ENCODE measurements at regions not wholly inside any gene's neighbourhood (a gene's known extent, or its start where the extent isn't known, plus 50 kb on each side); places are given as distances from the start of the nearest gene placed in this dataset.

DNA sequence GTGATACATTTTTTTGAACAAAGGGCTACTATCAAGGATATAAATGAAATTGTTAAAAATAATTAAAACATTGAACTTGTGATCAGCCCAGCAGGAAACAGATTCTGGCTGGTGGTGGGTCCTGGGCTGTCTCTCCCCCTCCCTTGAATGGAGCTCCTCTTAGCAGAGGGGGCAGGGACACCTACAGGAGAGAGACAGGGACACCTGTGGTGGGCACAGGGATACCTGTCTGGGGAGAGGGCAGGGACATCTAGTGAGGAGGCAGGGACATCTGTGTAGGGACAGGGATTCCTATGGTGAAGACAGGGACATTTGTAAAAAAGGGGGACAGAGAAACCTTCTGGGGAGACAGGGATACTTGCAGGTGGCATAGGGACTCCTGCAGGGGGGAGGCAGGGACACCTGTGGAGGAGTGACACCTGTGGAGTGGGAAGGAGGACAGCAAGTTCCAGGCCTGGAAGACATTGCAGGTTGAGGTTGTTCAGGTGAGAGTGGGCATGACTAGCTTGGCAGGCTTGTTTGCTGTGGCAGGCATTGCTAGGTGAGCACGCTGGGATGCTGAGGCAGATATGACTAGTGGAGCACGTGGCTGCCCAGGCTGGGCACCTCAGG lies 264.2 kb downstream of the IRX2 start:
- H3K27ac ChIP-seq: no peak overlapping the region
- TF ChIP-seq, protein P1, sequence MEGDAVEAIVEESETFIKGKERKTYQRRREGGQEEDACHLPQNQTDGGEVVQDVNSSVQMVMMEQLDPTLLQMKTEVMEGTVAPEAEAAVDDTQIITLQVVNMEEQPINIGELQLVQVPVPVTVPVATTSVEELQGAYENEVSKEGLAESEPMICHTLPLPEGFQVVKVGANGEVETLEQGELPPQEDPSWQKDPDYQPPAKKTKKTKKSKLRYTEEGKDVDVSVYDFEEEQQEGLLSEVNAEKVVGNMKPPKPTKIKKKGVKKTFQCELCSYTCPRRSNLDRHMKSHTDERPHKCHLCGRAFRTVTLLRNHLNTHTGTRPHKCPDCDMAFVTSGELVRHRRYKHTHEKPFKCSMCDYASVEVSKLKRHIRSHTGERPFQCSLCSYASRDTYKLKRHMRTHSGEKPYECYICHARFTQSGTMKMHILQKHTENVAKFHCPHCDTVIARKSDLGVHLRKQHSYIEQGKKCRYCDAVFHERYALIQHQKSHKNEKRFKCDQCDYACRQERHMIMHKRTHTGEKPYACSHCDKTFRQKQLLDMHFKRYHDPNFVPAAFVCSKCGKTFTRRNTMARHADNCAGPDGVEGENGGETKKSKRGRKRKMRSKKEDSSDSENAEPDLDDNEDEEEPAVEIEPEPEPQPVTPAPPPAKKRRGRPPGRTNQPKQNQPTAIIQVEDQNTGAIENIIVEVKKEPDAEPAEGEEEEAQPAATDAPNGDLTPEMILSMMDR (IDR thresholded peaks at IDR 0.05): no peak
- TF ChIP-seq ZFX (IDR thresholded peaks at IDR 0.05; ENCODE audit: borderline replicate concordance): no peak

DNA sequence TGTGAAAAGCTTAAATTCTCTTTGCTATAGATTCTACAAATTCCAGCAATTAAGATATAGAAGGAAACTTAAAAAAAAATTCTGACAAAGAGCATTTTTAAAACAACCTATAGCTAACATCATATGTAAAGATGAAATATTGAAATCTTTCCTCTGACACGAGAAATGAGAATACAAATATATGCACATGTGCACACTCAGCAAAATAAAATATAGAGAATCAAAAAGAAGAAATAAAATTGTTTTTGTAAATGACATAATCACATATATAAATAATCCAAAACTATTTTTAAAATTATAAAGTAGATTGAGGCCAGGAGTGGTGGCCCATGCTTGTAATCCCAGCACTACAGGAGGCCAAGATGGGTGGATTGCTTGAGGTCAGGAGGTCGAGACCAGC lies 265.1 kb downstream of the IRX2 start:
- H3K27ac ChIP-seq: no peak overlapping the region
- TF ChIP-seq, protein P1 (IDR thresholded peaks at IDR 0.05): no peak
- no peak for TF ChIP-seq ZFX (IDR thresholded peaks at IDR 0.05; ENCODE audit: borderline replicate concordance)

DNA sequence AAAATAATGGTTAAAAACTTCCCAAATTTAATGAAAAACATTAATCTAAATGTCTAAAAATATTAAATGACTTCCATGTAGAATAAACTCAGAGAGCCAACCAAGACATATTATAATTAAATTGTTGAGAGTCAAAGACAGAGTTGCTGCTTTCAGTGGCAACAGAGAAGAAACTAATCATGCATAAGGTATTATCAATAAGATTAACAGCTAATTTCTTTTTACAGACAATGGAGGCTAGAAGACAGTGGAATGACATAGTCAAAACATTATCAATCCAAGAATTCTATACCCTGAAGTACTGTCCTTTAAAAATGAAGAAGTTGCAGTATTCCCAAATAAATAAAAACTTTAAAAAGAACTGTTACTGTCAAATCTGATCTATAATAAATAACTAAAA lies 268.7 kb downstream of the IRX2 start:
- TF ChIP-seq ZFX (IDR thresholded peaks at IDR 0.05; ENCODE audit: borderline replicate concordance): no peak
- TF ChIP-seq, protein P1 (IDR thresholded peaks at IDR 0.05): no peak
- H3K27ac ChIP-seq: no peak overlapping the region

DNA sequence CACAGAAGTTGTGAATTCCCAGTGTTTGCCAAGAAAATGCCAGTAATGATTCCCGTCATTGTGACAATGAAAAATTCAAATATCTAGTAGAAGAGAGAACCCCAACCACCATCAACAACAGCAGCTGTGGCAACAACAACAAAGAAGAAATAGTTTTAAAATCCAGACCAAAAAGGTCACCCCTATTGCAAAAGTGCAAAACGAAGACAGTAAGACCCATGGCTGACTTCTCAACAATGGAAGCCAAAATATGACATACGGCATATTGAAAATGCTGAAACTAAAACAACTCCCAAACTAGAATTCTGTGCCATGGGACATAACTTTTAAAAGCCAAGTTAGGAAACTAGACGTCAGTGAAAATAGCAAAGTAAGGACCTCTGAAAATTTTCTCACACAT lies 270.6 kb downstream of the IRX2 start:
- TF ChIP-seq ZFX (IDR thresholded peaks at IDR 0.05; ENCODE audit: borderline replicate concordance): no peak
- TF ChIP-seq, protein P1 (IDR thresholded peaks at IDR 0.05): no peak
- no peak overlapping the region for H3K27ac ChIP-seq

DNA sequence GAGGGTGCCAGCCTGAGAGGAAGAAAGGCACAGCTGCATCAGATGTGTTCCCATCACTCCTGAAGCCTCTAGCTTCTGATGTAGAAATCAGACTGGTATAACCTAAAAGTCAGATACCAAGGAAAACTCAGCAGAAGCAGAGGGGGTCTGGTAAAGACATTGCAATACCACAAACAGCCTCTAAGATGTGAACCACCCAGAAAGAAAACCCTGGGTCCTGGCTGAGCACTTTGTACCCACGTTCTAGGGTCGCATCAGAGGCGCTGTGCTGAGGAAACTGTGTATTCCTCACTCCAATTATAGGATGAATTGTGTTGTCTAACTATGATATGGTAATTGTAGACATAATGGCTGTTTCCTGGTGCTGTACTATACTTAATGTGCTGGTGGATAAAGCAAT lies 275.6 kb downstream of the IRX2 start:
- TF ChIP-seq ZFX (IDR thresholded peaks at IDR 0.05; ENCODE audit: borderline replicate concordance): no peak
- TF ChIP-seq, protein P1 (IDR thresholded peaks at IDR 0.05): no peak
- H3K27ac ChIP-seq: no peak overlapping the region

DNA sequence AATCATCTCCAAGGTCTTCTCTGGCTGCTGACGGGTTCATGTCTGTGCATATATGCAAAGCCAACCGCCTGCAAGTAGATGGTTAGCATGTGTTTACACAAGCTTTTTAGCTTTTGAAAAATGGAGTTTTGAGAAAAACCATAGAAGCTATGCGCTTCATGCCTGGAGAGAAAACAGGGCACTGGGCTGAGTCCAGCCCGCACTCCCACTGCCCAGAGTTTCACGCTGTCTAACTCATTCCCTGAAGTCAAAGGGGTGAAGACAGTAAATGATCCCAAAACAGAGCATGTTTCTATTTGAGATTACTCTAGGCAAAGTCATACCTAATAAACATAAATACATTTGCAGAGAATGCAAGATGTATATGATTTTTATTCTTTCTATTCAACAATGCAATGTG lies 278.8 kb downstream of the IRX2 start:
- no peak overlapping the region for H3K27ac ChIP-seq
- TF ChIP-seq ZFX (IDR thresholded peaks at IDR 0.05; ENCODE audit: borderline replicate concordance): no peak
- TF ChIP-seq, protein P1 (IDR thresholded peaks at IDR 0.05): no peak

DNA sequence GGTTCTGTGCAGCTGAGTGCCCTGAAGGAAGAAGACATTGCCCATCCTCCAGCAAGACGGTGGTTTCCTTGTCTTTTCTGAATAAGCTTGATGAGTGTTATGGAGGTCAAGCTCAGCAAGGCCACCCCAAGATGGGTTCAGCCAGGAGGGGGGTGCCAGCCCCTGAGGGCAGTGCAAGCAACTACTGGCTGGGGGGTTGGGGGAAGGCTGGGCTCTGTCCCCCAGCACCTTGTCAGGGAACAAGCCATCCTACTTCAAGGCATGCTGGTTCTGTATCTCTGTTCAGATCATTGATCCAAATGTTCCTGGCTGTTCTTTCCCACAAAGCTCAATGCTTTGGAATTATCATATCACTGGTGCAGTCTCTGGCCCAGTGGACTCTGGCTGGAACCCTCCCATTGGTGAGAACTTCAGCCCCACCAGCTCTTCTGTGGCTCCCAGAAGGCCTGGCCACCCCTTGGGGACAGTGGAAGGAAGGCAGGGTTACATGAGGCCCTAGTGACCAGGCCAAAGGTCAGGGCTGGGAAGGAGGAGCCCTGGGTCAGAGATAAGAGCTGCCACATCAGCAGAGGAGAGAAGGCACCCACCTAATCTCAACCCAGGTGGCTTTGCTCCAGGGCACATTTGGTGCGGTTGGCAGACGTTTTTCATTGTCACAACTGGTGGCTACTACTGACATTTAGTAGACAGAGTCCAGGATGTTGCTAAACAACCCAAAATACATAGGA lies 280.2 kb downstream of the IRX2 start:
- TF ChIP-seq ZFX (IDR thresholded peaks at IDR 0.05; ENCODE audit: borderline replicate concordance): no peak
- TF ChIP-seq, protein P1 (IDR thresholded peaks at IDR 0.05): no peak

More for the DNA sequence above, 280.2 kb downstream of the IRX2 start:
- H3K27ac ChIP-seq: no peak overlapping the region
